KOPT-K1 (cell line): ENCODE measurements at regions not wholly inside any gene's neighbourhood (a gene's known extent, or its start where the extent isn't known, plus 50 kb on each side); places are given as distances from the start of the nearest gene placed in this dataset.

Experiments
- H3K27ac ChIP-seq: fragments of 200-600 bp; sonication (generic); 2 replicates; pipeline ENCODE4 v1.5.1; 2016; ENCODE audit warnings: antibody characterized with exemption, mild to moderate bottlenecking, low read depth, low read length; ENCODE audit not compliant: poor library complexity, severe bottlenecking
- H3K36me3 ChIP-seq: fragments of 200-600 bp; sonication (generic); 2 replicates; pipeline ENCODE4 v1.5.1; 2017; ENCODE audit warnings: antibody characterized with exemption, mild to moderate bottlenecking, low read length, moderate library complexity; ENCODE audit not compliant: insufficient read depth
- H3K9me3 ChIP-seq: fragments of 200-600 bp; sonication (generic); 2 replicates; pipeline ENCODE4 v1.5.1; 2017; ENCODE audit warnings: antibody characterized with exemption, low read length, mild to moderate bottlenecking; ENCODE audit not compliant: insufficient read depth, poor library complexity, severe bottlenecking

DNA sequence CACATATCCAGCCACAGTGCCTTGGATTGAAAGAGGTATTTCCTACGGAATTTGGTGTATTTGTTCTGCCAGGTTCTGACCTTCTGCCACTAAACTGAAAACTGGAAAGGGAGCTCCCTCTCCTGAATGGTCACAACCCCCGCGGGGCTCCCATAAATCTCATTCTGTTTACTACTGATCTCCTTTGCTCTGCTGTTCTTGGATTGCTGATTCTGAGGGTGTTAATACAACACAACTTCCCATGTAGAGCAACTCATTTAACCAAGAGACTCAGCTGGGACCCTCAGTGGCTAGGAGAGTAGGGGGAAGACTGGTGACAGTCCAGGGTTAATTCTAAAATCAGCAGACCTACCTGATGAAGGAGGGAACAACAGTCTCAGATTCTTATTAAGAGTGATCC, 662.9 kb downstream of the INHBA start:
- Histone ChIP-seq H3K9me3 (peaks cover 13% of the 10 kb centered on the region), H3K27ac (no peak overlapping the region), H3K36me3 (no peaks in the 10 kb centered on the region)

DNA sequence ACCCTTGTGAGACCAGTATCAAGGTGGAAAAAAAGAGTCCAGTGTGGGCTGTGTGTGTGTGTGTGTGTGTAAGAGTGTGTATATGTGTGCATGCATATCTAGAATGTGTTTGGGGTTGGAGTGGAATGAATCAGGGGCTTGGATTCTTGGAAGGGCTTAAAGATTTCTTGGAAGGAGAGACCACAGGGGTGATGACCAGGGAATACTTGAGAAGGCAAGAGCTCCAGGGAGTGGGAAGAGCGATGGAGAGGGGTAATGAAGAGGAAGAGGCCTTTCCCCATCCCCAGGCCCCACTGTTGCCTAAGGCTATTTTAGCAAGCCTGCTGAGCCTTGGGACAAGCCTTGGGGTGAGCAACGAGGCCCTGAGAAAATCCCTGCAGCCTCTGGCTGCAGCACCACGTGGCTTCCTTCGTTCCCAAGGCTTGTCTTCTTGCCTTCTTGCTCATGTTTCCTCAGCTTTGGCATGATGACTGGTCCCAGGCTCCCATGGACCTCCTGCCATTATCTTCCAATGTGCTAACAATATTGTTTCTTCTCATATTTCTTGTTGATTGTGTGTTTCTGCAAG, 663.4 kb downstream of the INHBA start:
- H3K36me3 ChIP-seq, result no peaks in the 10 kb centered on the region
- no peak overlapping the region for H3K27ac ChIP-seq
- H3K9me3 ChIP-seq, result peaks cover 13% of the 10 kb centered on the region

DNA sequence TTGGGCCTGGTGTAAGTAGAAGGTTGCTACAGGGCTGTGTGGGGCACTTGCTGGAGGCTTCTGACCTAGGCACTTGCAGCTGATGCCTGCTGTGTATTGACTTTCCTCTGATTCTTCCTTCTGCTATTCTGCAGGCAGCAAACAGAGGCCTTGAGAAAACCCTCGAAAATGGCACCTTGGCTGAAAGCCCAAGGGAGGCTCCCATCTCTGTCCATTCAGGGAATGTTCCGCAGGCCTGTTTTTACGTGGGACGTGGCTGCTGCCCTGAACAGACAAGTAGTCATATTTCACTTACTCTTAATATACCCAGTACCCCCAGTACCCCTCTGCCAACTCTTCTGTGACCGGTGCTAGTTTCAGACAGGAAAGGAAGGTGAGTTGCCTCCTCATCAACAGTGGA, 664.7 kb downstream of the INHBA start:
- Histone ChIP-seq H3K27ac (peak overlapping the region; percentile 26), H3K36me3 (no peaks in the 10 kb centered on the region), H3K9me3 (peaks cover 6% of the 10 kb centered on the region)

DNA sequence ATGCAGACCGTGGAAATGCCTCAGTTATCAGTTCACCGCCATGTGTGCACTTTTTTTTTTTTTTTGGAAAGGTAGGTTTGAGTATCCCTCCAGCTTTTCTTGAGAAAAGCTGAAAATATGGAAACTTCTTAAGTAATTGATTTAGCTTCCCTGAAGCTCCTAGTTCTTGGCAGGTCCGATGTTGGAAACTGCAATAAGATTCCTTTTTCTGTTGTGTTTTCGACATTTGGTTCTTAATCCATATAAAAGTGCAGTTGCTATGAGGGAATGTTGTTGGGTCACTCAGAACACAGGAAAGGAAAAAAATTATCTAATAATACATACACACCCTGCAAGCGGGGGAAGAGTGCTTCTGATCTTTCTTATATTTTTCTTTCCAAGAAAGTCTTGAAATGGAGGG, 665.2 kb downstream of the INHBA start:
- Histone ChIP-seq H3K36me3 (no peaks in the 10 kb centered on the region), H3K27ac (peak overlapping the region; percentile 85)

DNA sequence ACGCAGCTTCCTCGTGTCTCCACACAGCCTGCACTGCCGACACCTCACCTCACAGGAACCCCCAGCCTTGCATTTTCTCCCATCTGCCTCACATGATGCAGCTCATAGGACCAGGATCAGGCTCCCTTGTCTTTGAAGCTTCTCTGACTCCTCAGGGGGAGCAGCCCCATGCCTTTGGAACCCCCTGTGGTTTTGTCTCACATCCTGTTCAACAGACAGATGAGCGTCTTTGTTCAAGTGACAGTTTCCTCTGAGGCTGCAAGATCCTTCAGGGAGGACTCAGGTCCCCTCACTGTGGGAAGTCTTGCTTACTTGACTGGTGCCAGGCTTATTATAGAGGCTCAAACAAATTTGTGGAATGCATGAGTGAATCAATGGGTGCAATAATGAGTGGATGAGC, 667.1 kb downstream of the INHBA start:
- H3K27ac ChIP-seq, result peak overlapping the region; percentile 85
- H3K9me3 ChIP-seq, result no peaks in the 10 kb centered on the region
- H3K36me3 ChIP-seq, result no peaks in the 10 kb centered on the region

More for the DNA sequence above, 665.2 kb downstream of the INHBA start:
- H3K9me3 ChIP-seq, result peaks cover under 1% of the 10 kb centered on the region

DNA sequence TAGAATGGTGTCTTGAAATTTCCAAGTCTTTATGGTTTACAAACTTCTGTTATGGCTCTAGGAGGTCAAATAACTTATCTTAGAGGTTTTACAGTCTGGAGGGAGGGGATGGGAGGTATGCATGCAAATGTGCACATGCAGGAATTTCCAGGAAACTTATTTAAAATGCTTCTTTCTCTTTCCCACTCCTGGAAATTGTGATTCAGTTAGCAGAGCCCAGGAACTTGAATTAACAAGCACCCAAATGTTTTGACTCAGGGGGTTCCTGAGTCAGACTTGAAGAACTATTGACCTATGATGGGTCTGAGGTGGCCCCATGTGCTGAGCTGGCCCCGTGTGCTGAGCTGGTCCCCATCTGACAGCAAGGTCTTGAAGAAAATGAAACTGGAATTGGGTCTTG, 669.4 kb downstream of the INHBA start:
- no peak overlapping the region for H3K27ac ChIP-seq

DNA sequence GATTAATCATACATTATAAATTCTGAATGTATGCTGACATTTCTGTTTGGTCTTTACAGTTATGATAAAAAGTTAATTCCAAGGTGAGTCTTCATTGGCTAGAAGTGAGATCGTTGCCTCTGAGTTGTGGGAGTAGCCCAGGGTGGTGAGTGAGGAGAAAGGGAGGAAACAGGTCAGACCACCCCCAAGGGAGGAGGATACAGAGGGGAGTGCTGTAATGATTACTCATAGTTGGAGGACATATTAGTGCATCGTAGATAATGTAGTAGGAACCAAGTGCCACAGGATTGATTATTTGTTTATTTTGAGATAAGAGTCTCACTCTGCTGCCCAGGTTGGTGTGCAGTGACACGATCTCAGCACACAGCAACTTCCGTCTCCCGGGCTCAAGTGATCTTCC, 672.2 kb downstream of the INHBA start:
- H3K9me3 ChIP-seq, result no peaks in the 10 kb centered on the region
- no peak overlapping the region for H3K27ac ChIP-seq
- no peaks in the 10 kb centered on the region for H3K36me3 ChIP-seq

More for the DNA sequence above, 669.4 kb downstream of the INHBA start:
- Histone ChIP-seq H3K9me3 (no peaks in the 10 kb centered on the region), H3K36me3 (no peaks in the 10 kb centered on the region)

DNA sequence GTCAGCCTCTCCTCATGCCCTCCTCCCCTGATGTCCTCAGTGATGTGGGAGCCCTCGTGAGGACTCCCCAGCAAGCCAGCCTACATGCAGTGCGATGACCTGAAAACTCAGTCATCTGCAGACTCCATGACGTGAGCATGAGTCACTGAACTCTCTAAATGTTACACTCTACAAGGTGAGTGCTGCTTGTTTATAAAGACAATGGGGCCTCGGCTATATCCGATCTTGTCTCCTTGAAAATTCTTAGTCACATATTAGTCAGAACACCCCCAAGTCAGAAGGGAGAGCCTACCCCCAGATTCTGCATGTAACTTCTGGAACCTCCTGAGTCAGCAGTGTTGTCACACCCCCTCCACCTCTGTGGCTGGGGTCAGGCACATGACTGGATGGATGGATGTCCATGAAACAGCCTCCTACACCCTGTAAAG, 673.8 kb downstream of the INHBA start:
- H3K36me3 ChIP-seq, result no peaks in the 10 kb centered on the region
- no peaks in the 10 kb centered on the region for H3K9me3 ChIP-seq
- no peak overlapping the region for H3K27ac ChIP-seq

DNA sequence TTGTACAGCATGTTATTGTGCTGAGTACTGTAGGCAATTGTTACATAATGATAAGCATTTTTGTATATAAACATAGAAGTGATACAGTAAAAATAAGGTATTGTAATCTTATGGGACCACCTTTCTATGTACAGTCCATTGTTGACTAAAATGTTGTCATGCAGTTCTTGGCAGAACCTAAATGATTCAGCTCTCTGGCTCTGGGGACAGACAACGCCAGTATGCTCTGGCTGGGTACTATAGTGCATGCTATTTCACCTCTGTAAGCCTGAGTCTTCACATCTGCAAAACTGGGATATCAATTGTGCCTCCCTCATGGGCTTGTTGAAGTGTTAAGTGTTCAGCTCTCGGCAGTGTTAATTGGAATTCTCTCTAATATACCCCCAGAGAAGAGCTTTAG, 674.3 kb downstream of the INHBA start:
- no peak overlapping the region for H3K27ac ChIP-seq

DNA sequence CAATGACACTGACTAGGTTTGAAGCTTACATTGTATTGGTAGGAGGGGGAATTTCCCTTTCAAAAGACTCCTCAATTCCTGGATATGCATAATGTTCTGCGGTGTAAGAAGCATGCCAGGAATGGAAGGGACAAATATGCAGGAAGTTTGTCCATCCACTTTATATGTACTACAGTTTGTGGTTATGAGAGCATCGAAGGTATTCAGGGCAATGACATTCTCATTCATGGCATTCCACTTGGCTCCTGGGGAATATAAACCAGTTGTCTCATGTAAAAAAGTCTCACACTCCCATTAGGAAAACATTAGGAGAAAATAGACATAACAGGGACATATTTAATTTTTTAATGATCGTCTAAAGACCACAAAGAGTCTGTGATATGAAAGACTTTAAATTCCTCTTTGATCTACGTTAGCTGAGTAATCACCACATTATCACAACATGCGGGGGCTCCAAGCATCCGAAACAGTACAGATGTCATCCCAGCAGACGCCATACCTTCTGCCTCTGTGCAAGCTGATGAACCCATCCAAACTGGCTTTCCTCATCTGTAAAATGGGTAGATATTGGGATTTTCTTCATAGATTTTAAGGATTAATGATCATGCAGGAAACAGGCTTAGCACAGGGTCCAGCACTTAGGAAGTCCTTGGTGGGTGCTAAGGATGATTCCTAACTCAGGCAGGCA, 675.3 kb downstream of the INHBA start:
- Histone ChIP-seq H3K27ac (no peak overlapping the region), H3K9me3 (no peaks in the 10 kb centered on the region)

More for the DNA sequence above, 674.3 kb downstream of the INHBA start:
- Histone ChIP-seq H3K9me3 (no peaks in the 10 kb centered on the region), H3K36me3 (no peaks in the 10 kb centered on the region)

DNA sequence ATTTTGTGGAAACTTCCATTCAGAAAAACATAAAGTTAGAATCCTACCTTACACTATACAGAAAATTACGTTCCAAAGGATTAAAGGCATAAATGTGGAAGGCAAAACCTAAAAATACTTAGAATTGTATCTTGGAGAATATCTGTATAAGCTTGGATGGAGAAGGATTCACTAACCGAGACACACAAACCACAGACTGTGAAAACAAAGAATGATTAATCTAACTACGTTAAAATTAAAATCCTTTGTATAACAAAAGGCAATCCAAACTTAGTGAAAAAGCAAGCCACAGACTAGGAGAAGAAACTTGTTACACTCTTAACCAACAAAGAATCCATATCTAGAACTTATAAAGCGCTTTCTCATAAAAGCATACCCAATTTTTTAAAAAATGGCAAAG, 678.8 kb downstream of the INHBA start:
- no peak overlapping the region for H3K27ac ChIP-seq
- H3K36me3 ChIP-seq, result no peaks in the 10 kb centered on the region
- no peaks in the 10 kb centered on the region for H3K9me3 ChIP-seq

More for the DNA sequence above, 675.3 kb downstream of the INHBA start:
- no peaks in the 10 kb centered on the region for H3K36me3 ChIP-seq

DNA sequence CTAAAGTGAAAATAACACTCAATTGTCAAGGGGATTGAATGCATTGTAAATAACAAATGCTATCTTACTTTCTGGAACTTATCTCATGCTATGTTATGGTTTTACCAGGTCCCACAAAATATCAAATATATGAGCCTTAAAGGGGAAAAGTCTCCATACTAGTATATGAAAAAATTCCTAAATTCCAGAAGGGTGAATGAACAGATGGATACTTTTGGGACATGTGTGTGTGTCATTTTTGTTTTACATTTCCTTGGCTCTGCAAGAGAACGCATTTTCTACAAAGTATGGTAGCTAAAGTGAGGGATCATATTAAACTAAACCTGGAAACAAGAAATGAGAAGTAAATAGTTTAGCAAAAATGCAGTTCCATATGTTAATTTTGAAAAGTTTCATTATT, 682.8 kb downstream of the INHBA start:
- Histone ChIP-seq H3K36me3 (no peaks in the 10 kb centered on the region), H3K27ac (no peak overlapping the region), H3K9me3 (no peaks in the 10 kb centered on the region)

DNA sequence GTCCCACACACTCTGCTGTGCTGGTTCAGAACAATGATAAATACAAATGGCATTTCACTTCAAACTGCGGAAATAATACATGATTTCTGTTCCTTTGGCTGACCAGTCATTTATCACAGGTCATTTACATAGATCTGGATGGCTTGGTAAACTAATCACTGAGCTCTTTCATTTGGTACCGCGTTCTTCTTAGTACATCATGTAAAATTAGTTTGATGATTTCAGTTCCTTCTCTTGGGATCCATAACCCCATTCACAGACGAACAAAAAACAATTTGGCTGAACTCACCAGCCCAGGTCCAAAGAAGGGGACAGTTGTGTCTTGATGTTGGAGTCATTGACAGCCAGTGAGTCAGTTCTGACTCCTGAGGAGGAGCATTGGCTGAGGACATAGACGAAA, 689.8 kb downstream of the INHBA start:
- Histone ChIP-seq H3K9me3 (no peaks in the 10 kb centered on the region), H3K36me3 (no peaks in the 10 kb centered on the region), H3K27ac (no peak overlapping the region)

DNA sequence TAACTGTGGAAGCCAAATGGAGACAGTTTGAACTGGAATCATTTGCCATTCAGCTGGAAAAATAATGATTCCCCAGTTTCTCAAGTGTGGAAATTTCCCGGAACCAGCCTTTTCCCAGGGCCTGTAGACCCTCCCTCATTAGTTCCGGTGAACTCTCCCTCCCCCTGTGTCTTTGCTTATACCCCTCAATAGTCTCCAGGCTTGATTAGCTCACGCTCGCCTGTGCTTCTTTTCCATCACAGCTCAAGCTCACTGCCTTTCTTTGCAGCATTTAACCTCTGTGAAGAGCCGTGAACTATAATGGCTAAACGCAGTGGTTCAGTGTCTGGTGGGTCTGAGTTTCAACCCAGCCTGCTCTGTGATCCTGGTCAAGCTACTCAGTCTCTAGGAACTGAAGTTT, 690.8 kb downstream of the INHBA start:
- H3K36me3 ChIP-seq, result no peaks in the 10 kb centered on the region
- no peak overlapping the region for H3K27ac ChIP-seq
- H3K9me3 ChIP-seq, result no peaks in the 10 kb centered on the region

DNA sequence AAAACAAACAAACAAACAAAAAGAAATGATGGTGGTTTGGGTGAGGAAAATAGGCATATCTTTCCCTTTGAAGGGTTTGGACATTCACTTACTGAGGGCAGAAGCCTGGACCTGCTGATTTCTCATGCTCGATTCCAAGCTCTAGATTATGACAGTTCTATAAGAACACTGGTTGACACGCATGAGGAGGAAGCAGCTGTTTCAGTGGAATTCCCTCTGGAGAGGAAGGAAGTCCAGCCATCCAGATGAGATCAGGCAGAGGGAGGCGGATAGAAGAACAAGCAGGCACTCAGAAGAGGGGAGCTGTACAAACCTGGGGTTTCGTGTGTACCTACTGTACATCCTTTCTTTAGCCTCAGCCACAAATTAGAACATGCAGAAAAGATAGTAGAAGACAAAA, 691.9 kb downstream of the INHBA start:
- Histone ChIP-seq H3K27ac (no peak overlapping the region), H3K36me3 (no peaks in the 10 kb centered on the region), H3K9me3 (no peaks in the 10 kb centered on the region)

DNA sequence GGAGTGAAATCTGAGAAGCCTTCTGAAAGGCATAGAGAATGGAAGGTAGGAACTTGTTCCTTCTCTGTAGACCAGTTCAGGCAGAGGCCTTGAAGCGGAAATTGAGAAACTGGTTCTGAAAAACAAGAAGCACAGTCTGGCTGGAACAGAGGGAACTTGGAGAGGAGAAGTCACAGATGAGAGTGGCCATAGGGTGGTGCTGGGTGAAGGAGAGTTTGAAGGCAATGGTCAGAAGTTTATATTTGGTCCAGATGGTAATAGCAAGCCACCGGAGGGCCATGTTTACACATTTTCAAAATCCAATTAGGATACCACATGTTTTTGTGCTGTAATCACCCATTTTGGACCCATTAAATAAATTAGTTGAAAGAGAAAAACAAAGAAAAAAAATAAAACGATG, 692.5 kb downstream of the INHBA start:
- no peak overlapping the region for H3K27ac ChIP-seq

More for the DNA sequence above, 692.5 kb downstream of the INHBA start:
- Histone ChIP-seq H3K9me3 (no peaks in the 10 kb centered on the region), H3K36me3 (no peaks in the 10 kb centered on the region)
